Spleen (tissue), 7 donors: ENCODE measurements at regions not wholly inside any gene's neighbourhood (a gene's known extent, or its start where the extent isn't known, plus 50 kb on each side); places are given as distances from the start of the nearest gene placed in this dataset.

Experiments used
- CTCF ChIP-seq, 11 experiments: fragments of 200-600 bp in 7 of 11; fragments of 450-650 bp in 4 of 11; sonication (generic) in 4 of 11; IDR thresholded peaks in 8 of 11; conservative IDR thresholded peaks in 3 of 11; 1 replicate in 7 of 11; 2 replicates in 4 of 11; pipeline versions ENCODE4 v1.4.0 to v1.8.0; 2016 to 2021; ENCODE audit warnings: antibody characterized with exemption in 11 of 11, inconsistent platforms in 4 of 11, mild to moderate bottlenecking in 1 of 11
- POLR2A ChIP-seq, 3 donors: fragments of 450-650 bp; IDR thresholded peaks; one replicate each; pipeline ENCODE4 v1.5.1; 2017; ENCODE audit warnings: antibody characterized with exemption in 3 of 3, mild to moderate bottlenecking in 1 of 3
- POLR2AphosphoS5 ChIP-seq, 3 donors: sonication (generic); formaldehyde crosslinking; IDR thresholded peaks; one replicate each; pipeline ENCODE4 v1.5.1; 2017; ENCODE audit warnings: antibody characterized with exemption in 3 of 3
- donor health status: DM: no; HTN: no; CAD: no; lungs with moderate emphysema.
- donor health status: DM: no; HTN: no; CAD: no.
- donor health status: DM: no; HTN: no; CAD: no.

DNA sequence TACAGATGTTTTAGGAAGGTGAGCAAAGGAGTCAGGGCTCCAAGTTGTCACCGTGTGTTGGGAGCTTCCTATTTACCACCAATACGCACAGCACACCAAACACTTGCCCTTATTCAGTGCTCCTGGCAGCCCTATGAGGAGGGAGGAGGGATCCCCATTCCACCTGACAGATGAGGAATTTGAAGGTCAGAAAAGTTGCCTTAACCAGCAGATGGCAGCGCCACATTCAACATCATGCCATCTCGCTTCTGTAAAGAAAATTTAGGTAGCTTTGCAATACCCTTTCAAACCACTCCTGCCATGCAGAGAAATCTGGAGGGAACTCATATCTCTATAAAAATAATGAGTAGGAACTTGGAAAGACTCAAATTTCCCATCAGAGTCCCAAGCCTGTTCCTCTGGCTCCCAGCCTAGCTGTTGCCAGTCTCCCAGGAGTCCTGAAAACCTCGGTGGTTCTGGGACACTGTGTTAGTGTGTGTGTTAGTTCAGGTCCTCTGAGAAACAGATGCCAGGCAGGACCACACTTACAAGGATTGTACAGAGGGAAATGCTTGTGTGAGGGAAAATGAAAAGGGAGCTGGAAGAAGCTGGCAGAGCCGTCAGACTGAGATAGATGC lies 410.5 kb downstream of the MED13L start:
- TF ChIP-seq POLR2AphosphoS5 (IDR thresholded peaks at IDR 0.05) (no peak), CTCF (IDR thresholded peaks at IDR 0.05 in 8 of 11, conservative IDR thresholded peaks at IDR 0.05 in 3 of 11) (no peak), POLR2A (IDR thresholded peaks at IDR 0.05) (no peak)
